K562 (cell line): ENCODE measurements at regions not wholly inside any gene's neighbourhood (a gene's known extent, or its start where the extent isn't known, plus 50 kb on each side); places are given as distances from the start of the nearest gene placed in this dataset.

Experiments
- ATAC-seq: fragments of 200-7000 bp; cut with Tn5 transposase; 3 replicates; pipeline ENCODE4 v1.9.1; 2020; ENCODE audit warnings: moderate library complexity
- BruUV-seq: library from RNA; stranded (reverse); fragments of 400-500 nt; replicated peaks from 2 replicates; lab custom pipeline; 2021; lab: Mats Ljungman, UMichigan
- CTCF ChIA-PET: fragments of 300-600 bp; formaldehyde crosslinking; extraction: SDS; loops from one replicate; lab custom pipeline; 2021; ENCODE audit warnings: low intra/inter-chr PET ratio; lab: Yijun Ruan, JAX
- POLR2A ChIA-PET: fragments of 300-600, 350-650 bp; sonication (Branson Sonifier 250); formaldehyde crosslinking; extraction: SDS; loops from one replicate; lab custom pipeline; 2021; ENCODE audit warnings: antibody characterized with exemption, inconsistent platforms; lab: Yijun Ruan, JAX
- DNase-seq, 4 experiments: peaks; one replicate each; pipeline versions ENCODE4 v3.0.0 to v3.0.0-alpha.2; 2011 to 2018; ENCODE audit warnings: low spot score in 3 of 4, mixed read lengths in 3 of 4; ENCODE audit errors: extremely low read depth in 1 of 4
- FAIRE-seq: peaks from 2 replicates; lab custom pipeline; 2011; peaks lifted over from hg19 to GRCh38; lab: Jason Lieb, UNC
- H2AFZ ChIP-seq: 2 replicates; pipeline ENCODE4 v1.6.0; 2011; ENCODE audit warnings: low read depth, low read length, control low read depth, inconsistent platforms
- H3K27ac ChIP-seq: fragments of 200-600 bp; 3 replicates; pipeline ENCODE4 v1.8.0; 2011; ENCODE audit warnings: low read depth, mild to moderate bottlenecking, control low read depth, inconsistent platforms, low read length, moderate library complexity, mixed read lengths; ENCODE audit errors: extremely low read depth
- H3K27me3 ChIP-seq, 2 experiments: fragments of 300-600 bp in 1 of 2; 2 replicates in 1 of 2; 3 replicates in 1 of 2; pipeline versions ENCODE4 v1.6.0 to v1.8.0; 2011; ENCODE audit warnings: inconsistent platforms in 2 of 2, low read length in 2 of 2, mild to moderate bottlenecking in 1 of 2, mixed read lengths in 1 of 2, moderate library complexity in 1 of 2; ENCODE audit not compliant: control insufficient read depth in 2 of 2, insufficient read depth in 2 of 2
- H3K36me3 ChIP-seq: fragments of 300-600 bp; 3 replicates; pipeline ENCODE4 v1.8.0; 2011; ENCODE audit warnings: mild to moderate bottlenecking, low read length, inconsistent platforms; ENCODE audit not compliant: control insufficient read depth, insufficient read depth
- H3K4me1 ChIP-seq, 2 experiments: fragments of 200-600 bp in 1 of 2; replicated peaks in 1 of 2; 2 replicates in 1 of 2; 3 replicates in 1 of 2; pipeline versions ENCODE4 v1.5.1 to v1.8.0; 2011; ENCODE audit warnings: inconsistent platforms in 2 of 2, low read length in 2 of 2, mild to moderate bottlenecking in 1 of 2, mixed read lengths in 1 of 2, moderate library complexity in 1 of 2; ENCODE audit not compliant: control insufficient read depth in 2 of 2, insufficient read depth in 2 of 2
- H3K4me2 ChIP-seq: 2 replicates; pipeline ENCODE4 v1.6.1; 2011; ENCODE audit warnings: low read length, control low read depth, inconsistent platforms, mixed read lengths; ENCODE audit not compliant: insufficient read depth
- H3K4me3 ChIP-seq: fragments of 200-600 bp; sonication (generic), shearing (Covaris generic); 2 replicates; pipeline ENCODE4 v1.5.1; 2016; ENCODE audit warnings: control low read depth, inconsistent platforms
- H3K79me2 ChIP-seq: fragments of 200-600 bp; 3 replicates; pipeline ENCODE4 v1.8.0; 2011; ENCODE audit warnings: low read length, inconsistent platforms; ENCODE audit not compliant: control insufficient read depth, insufficient read depth
- H3K9ac ChIP-seq, 2 experiments: 2 replicates each; pipeline versions ENCODE4 v1.6.0 to v1.6.1; 2011; ENCODE audit warnings: low read depth in 2 of 2, low read length in 2 of 2, control low read depth in 1 of 2, inconsistent platforms in 1 of 2, mild to moderate bottlenecking in 1 of 2, mixed read lengths in 1 of 2; ENCODE audit not compliant: insufficient read depth in 1 of 2
- H3K9me1 ChIP-seq: one replicate; pipeline ENCODE4 v1.6.0; 2011; ENCODE audit warnings: inconsistent platforms, mild to moderate bottlenecking, low read length, moderate library complexity; ENCODE audit not compliant: control insufficient read depth, insufficient read depth
- H3K9me3 ChIP-seq: replicated peaks from 2 replicates; pipeline ENCODE4 v1.5.1; 2011; ENCODE audit warnings: low read depth, low read length, inconsistent platforms; ENCODE audit not compliant: control insufficient read depth, insufficient read depth
- H4K20me1 ChIP-seq: replicated peaks from 2 replicates; pipeline ENCODE4 v1.6.1; 2011; ENCODE audit warnings: low read length, inconsistent platforms, mixed read lengths; ENCODE audit not compliant: control insufficient read depth, insufficient read depth
- BACH1 ChIP-seq: fragments of 200-800 bp; sonication (Bioruptor generic); IDR thresholded peaks from 2 replicates; pipeline ENCODE4 v1.6.1; 2016; ENCODE audit warnings: missing genetic modification characterization, missing compliant biosample characterization
- CC2D1A ChIP-seq: fragments of 450-650 bp; IDR thresholded peaks from 2 replicates; pipeline ENCODE4 v1.6.1; 2017; ENCODE audit warnings: mild to moderate bottlenecking
- CHD4 ChIP-seq: fragments of 200-600 bp; sonication (generic); IDR thresholded peaks from 3 replicates; pipeline ENCODE4 v1.6.1; 2012; ENCODE audit warnings: low read depth, mild to moderate bottlenecking, mixed read lengths, low read length, inconsistent platforms; ENCODE audit not compliant: insufficient read depth, insufficient replicate concordance, poor library complexity, severe bottlenecking
- KDM5B ChIP-seq: fragments of 200-600 bp; sonication (generic); IDR thresholded peaks from 2 replicates; pipeline ENCODE4 v1.6.1; 2012; ENCODE audit warnings: low read depth, mild to moderate bottlenecking, moderate library complexity, low read length, control low read depth, inconsistent platforms; ENCODE audit not compliant: insufficient replicate concordance
- MLLT1 ChIP-seq, 2 experiments: fragments of 450-650 bp; IDR thresholded peaks; 2 replicates each; pipeline ENCODE4 v1.6.1; 2016
- MTA3 ChIP-seq: fragments of 450-650 bp; formaldehyde crosslinking; IDR thresholded peaks from 2 replicates; pipeline ENCODE4 v1.6.1; 2017; ENCODE audit warnings: mild to moderate bottlenecking, borderline replicate concordance
- MXD1 ChIP-seq: fragments of 250-450 bp; sonication (Bioruptor Pico); IDR thresholded peaks from 2 replicates; pipeline ENCODE4 v1.8.0; 2021; ENCODE audit warnings: borderline replicate concordance, mild to moderate bottlenecking, moderate library complexity; ENCODE audit not compliant: poor library complexity, severe bottlenecking
- NFRKB ChIP-seq: fragments of 450-650 bp; IDR thresholded peaks from 2 replicates; pipeline ENCODE4 v1.6.1; 2016; ENCODE audit warnings: low read depth
- NRF1 ChIP-seq, 2 experiments: fragments of 450-650 bp; IDR thresholded peaks in 1 of 2; conservative IDR thresholded peaks in 1 of 2; 2 replicates each; pipeline ENCODE4 v1.6.1; 2014; ENCODE audit warnings: mild to moderate bottlenecking in 2 of 2
- PHF8 ChIP-seq: fragments of 200-600 bp; sonication (generic); IDR thresholded peaks from 2 replicates; pipeline ENCODE4 v1.6.1; 2012; ENCODE audit warnings: mixed run types, mild to moderate bottlenecking, inconsistent platforms, low read length, moderate library complexity, borderline replicate concordance
- POLR2A ChIP-seq: fragments of 450-650 bp; conservative IDR thresholded peaks from 2 replicates; pipeline ENCODE4 v1.6.1; 2016
- POLR2B ChIP-seq: fragments of 450-650 bp; IDR thresholded peaks from 2 replicates; pipeline ENCODE4 v1.6.1; 2018; ENCODE audit warnings: low read depth; ENCODE audit not compliant: partially characterized antibody
- POLR2G ChIP-seq: fragments of 200-400 bp; formaldehyde crosslinking; IDR thresholded peaks from 2 replicates; pipeline ENCODE4 v1.6.1; 2017; ENCODE audit warnings: low read depth, mild to moderate bottlenecking, antibody characterized with exemption, low read length, moderate library complexity
- RFX1 ChIP-seq: fragments of 450-650 bp; IDR thresholded peaks from 2 replicates; pipeline ENCODE4 v1.6.1; 2016; ENCODE audit warnings: mild to moderate bottlenecking, moderate library complexity
- SUPT5H ChIP-seq: fragments of 450-650 bp; IDR thresholded peaks from 2 replicates; pipeline ENCODE4 v1.6.1; 2016
- THRA ChIP-seq: fragments of 450-650 bp; IDR thresholded peaks from 2 replicates; pipeline ENCODE4 v1.6.1; 2017; ENCODE audit warnings: mild to moderate bottlenecking, moderate library complexity
- ZNF324 ChIP-seq: fragments of 250-450 bp; sonication (Bioruptor Pico); IDR thresholded peaks from 2 replicates; pipeline ENCODE4 v1.4.0; 2020; ENCODE audit warnings: mild to moderate bottlenecking
- WGBS: fragments of 100-300 bp; shearing (Covaris generic); methylation state at CpG from one replicate; pipeline ENCODE4 v1.1.6; 2016; ENCODE audit warnings: low coverage, mixed read lengths; ENCODE audit not compliant: insufficient coverage; ENCODE audit errors: missing lambda C conversion rate; 5-methylcytosine and 5-hydroxymethylcytosine counted together
- in situ Hi-C: fragments of 300-500 bp; cut with MboI; formaldehyde crosslinking; loops from 4 replicates; pipeline ENCODE4 v1.15.0; 2018; ENCODE audit warnings: inconsistent platforms, mixed read lengths
- intact Hi-C: fragments of 100-400 bp; cut with micrococcal nuclease; formaldehyde crosslinking; loops from 2 replicates; pipeline ENCODE4 v1.14.2; 2022

GRCh38 chr6:20302168-20302567 lies 89.9 kb upstream of the MBOAT1 start:
- peak overlapping the region; percentile 53 for H3K4me2 ChIP-seq
- peaks cover 14 to 18% of the 10 kb centered on the region in 2 experiments; a peak in 4 of 5 replicates for H3K4me1 ChIP-seq
- no peaks in the 10 kb centered on the region for H3K9me1 ChIP-seq
- no peak overlapping the region for H3K4me3 ChIP-seq
- peak overlapping the region; percentile 70 for H3K27ac ChIP-seq
- H3K27me3 ChIP-seq: no peaks in the 10 kb centered on the region
- TSS peak; percentile 99 for BruUV-seq
- no peaks in the 10 kb centered on the region for H3K79me2 ChIP-seq
- peaks cover 4% of the 10 kb centered on the region; the same call in 1 of the 2 replicates for H3K9me3 ChIP-seq
- WGBS: 29% methylated on average over 3 of the region's 3 CpGs
- peak; percentile 45 for ATAC-seq
- no peak for FAIRE-seq
- no peaks in the 10 kb centered on the region for H4K20me1 ChIP-seq
- intact Hi-C loops: no loop called here
- H3K36me3 ChIP-seq: no peaks in the 10 kb centered on the region
- POLR2A ChIA-PET: interaction anchor here (0.7 to 1.3 kb wide), 4 partner anchors 8 to 204 kb away, joined by 3 to 4 read pairs (median 3); no protein-coding TSS in a partner anchor
- TF ChIP-seq THRA (no peak), MLLT1 (IDR thresholded peaks at IDR 0.05) (0 out of 4 replicates have a peak, but pooled peaks of 1 of the 2 experiments have one; percentile 9), MTA3 (0 out of 2 replicates have a peak, but pooled peaks have one; percentile 58), CHD4 (no peak), PHF8 (no peak; the same call in 1 of the 2 replicates), MXD1 (no peak), SUPT5H (peak; percentile 75), CC2D1A (0 out of 2 replicates have a peak, but pooled peaks have one; percentile 33), BACH1 (tag) (no peak), KDM5B (peak; percentile 60), NRF1 (conservative IDR thresholded peaks at IDR 0.05 in 1 of 2, IDR thresholded peaks at IDR 0.05 in 1 of 2) (peak in 1 of 2 experiments; percentile 29; a peak in 2 of 4 replicates), POLR2B (peak; percentile 67), NFRKB (peak; percentile 45; the same call in 1 of the 2 replicates), RFX1 (peak; percentile 43), POLR2G (0 out of 2 replicates have a peak, but pooled peaks have one; percentile 16), POLR2A (peak; percentile 86), ZNF324 (no peak)
- peak in 1 of 4 experiments; percentile 47 for DNase-seq
- CTCF ChIA-PET: no interaction called here
- peak overlapping the region in 1 of 2 experiments; percentile 29; a peak in 2 of 4 replicates for H3K9ac ChIP-seq
- in situ Hi-C loops: no loop called here
- H2AFZ ChIP-seq: peak overlapping the region; percentile 64
